Endothelial cell (in vitro differentiated cells): ENCODE measurements at regions not wholly inside any gene's neighbourhood (a gene's known extent, or its start where the extent isn't known, plus 50 kb on each side); places are given as distances from the start of the nearest gene placed in this dataset.
"Not testable (repeated sequence)": the region's sequence is repeated elsewhere in the genome, so short reads cannot be mapped to it uniquely, and the experiment has no call there.

Experiments used
- DNase-seq: peaks from one replicate; pipeline ENCODE4 v3.0.0; 2021; ENCODE audit warnings: low spot score
- H3K27ac Mint-ChIP-seq: one replicate; pipeline ENCODE4 v1.8.0; 2021; ENCODE audit warnings: mixed read lengths, inconsistent platforms; ENCODE audit not compliant: unreplicated experiment
- H3K27me3 Mint-ChIP-seq: one replicate; pipeline ENCODE4 v1.8.0; 2021; ENCODE audit warnings: mild to moderate bottlenecking, moderate library complexity, mixed read lengths, inconsistent platforms; ENCODE audit not compliant: unreplicated experiment
- H3K36me3 Mint-ChIP-seq: one replicate; pipeline ENCODE4 v1.8.0; 2021; ENCODE audit warnings: mild to moderate bottlenecking, low read depth, mixed read lengths, inconsistent platforms; ENCODE audit not compliant: unreplicated experiment
- H3K4me1 Mint-ChIP-seq: one replicate; pipeline ENCODE4 v1.8.0; 2021; ENCODE audit warnings: mild to moderate bottlenecking, mixed read lengths, inconsistent platforms; ENCODE audit not compliant: unreplicated experiment
- H3K4me3 Mint-ChIP-seq: one replicate; pipeline ENCODE4 v1.8.0; 2021; ENCODE audit warnings: mild to moderate bottlenecking, mixed read lengths, inconsistent platforms; ENCODE audit not compliant: unreplicated experiment
- H3K9me3 Mint-ChIP-seq: one replicate; pipeline ENCODE4 v1.8.0; 2021; ENCODE audit warnings: mixed read lengths, inconsistent platforms; ENCODE audit not compliant: unreplicated experiment
- CTCF ChIP-seq: fragments of 200-600 bp; sonication (generic); IDR thresholded peaks from one replicate; pipeline ENCODE4 v1.5.0; 2021; ENCODE audit warnings: antibody characterized with exemption; ENCODE audit not compliant: unreplicated experiment

- H3K4me1 Mint-ChIP-seq = no peaks in the 10 kb centered on the region
Observed at GRCh38 chr6:103505155-103505518, 1354.6 kb downstream of the HACE1 start.

GRCh38 chr6:103504501-103505154 lies 1355.1 kb downstream of the HACE1 start:
- H3K36me3 Mint-ChIP-seq = no peaks in the 10 kb centered on the region
- DNase-seq = no peak
- no peaks in the 10 kb centered on the region for H3K4me1 Mint-ChIP-seq
- no peaks in the 10 kb centered on the region for H3K27me3 Mint-ChIP-seq
- H3K9me3 Mint-ChIP-seq = no peaks in the 10 kb centered on the region
- no peak overlapping the region for H3K27ac Mint-ChIP-seq
- TF ChIP-seq CTCF = no peak
- H3K4me3 Mint-ChIP-seq = no peak overlapping the region

More at GRCh38 chr6:103505155-103505518, 1354.6 kb downstream of the HACE1 start:
- TF ChIP-seq CTCF = no peak
- Mint-ChIP-seq H3K9me3 (no peaks in the 10 kb centered on the region), H3K36me3 (no peaks in the 10 kb centered on the region), H3K27ac (no peak overlapping the region), H3K4me3 (no peak overlapping the region), H3K27me3 (no peaks in the 10 kb centered on the region)
- no peak for DNase-seq

- not testable (repeated sequence) for H3K4me3 Mint-ChIP-seq, H3K27me3 Mint-ChIP-seq, H3K9me3 Mint-ChIP-seq, H3K27ac Mint-ChIP-seq, H3K4me1 Mint-ChIP-seq, H3K36me3 Mint-ChIP-seq, DNase-seq
Observed at GRCh38 chr6:103496588-103496987, 1363.1 kb downstream of the HACE1 start.

- no peak overlapping the region for H3K27ac Mint-ChIP-seq
- no peaks in the 10 kb centered on the region for H3K36me3 Mint-ChIP-seq
- no peaks in the 10 kb centered on the region for H3K4me1 Mint-ChIP-seq
- H3K27me3 Mint-ChIP-seq = no peaks in the 10 kb centered on the region
- H3K9me3 Mint-ChIP-seq = no peaks in the 10 kb centered on the region
- H3K4me3 Mint-ChIP-seq = no peak overlapping the region
- DNase-seq = no peak
- no peak for TF ChIP-seq CTCF
Observed at GRCh38 chr6:103456652-103457051, 1403.1 kb downstream of the HACE1 start.

- Mint-ChIP-seq H3K9me3 (no peaks in the 10 kb centered on the region), H3K27ac (no peak overlapping the region), H3K36me3 (no peaks in the 10 kb centered on the region), H3K4me1 (no peaks in the 10 kb centered on the region), H3K4me3 (no peak overlapping the region), H3K27me3 (no peaks in the 10 kb centered on the region)
- no peak for DNase-seq
- no peak for TF ChIP-seq CTCF
Observed at GRCh38 chr6:103455275-103455674, 1404.4 kb downstream of the HACE1 start.
